Mammary epithelial cell (primary cell): ENCODE measurements at regions not wholly inside any gene's neighbourhood (a gene's known extent, or its start where the extent isn't known, plus 50 kb on each side); places are given as distances from the start of the nearest gene placed in this dataset.

Source experiments
- EZH2 ChIP-seq: IDR thresholded peaks from 2 replicates; pipeline ENCODE4 v1.6.1; 2012; ENCODE audit warnings: low read length, inconsistent platforms, borderline replicate concordance
- TF ChIP-seq, protein P1 (sequence below), 2 donors: IDR thresholded peaks in 1 of 2; conservative IDR thresholded peaks in 1 of 2; 2 replicates each; pipeline ENCODE4 v1.5.1; 2011 to 2012; ENCODE audit warnings: inconsistent platforms in 2 of 2, low read length in 2 of 2, mild to moderate bottlenecking in 2 of 2, control low read depth in 1 of 2, low read depth in 1 of 2; ENCODE audit not compliant: insufficient read depth in 1 of 2; ENCODE audit errors: extremely low read depth in 1 of 2

DNA sequence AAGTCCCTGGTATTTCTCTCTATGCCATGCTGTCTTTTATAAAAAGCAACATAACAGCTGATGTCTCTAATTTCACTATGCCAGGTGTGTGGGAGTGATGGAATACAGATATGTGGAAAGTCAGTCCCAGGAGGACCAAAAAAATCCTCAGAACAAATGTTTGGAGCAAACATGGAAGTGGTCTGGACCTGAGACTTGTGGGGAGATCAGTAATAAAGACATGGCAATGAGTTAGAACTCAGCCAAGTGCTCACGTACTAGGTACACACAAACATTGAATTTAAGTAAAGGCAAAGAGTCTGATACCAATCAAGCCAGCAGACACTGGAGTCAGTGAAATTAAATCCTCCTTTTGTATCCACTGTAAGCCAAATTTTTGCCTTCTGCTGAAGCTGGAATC lies 223.6 kb downstream of the ALG10B start:
- TF ChIP-seq, protein P1, sequence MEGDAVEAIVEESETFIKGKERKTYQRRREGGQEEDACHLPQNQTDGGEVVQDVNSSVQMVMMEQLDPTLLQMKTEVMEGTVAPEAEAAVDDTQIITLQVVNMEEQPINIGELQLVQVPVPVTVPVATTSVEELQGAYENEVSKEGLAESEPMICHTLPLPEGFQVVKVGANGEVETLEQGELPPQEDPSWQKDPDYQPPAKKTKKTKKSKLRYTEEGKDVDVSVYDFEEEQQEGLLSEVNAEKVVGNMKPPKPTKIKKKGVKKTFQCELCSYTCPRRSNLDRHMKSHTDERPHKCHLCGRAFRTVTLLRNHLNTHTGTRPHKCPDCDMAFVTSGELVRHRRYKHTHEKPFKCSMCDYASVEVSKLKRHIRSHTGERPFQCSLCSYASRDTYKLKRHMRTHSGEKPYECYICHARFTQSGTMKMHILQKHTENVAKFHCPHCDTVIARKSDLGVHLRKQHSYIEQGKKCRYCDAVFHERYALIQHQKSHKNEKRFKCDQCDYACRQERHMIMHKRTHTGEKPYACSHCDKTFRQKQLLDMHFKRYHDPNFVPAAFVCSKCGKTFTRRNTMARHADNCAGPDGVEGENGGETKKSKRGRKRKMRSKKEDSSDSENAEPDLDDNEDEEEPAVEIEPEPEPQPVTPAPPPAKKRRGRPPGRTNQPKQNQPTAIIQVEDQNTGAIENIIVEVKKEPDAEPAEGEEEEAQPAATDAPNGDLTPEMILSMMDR (conservative IDR thresholded peaks at IDR 0.05 in 1 of 2, IDR thresholded peaks at IDR 0.05 in 1 of 2; ENCODE audit: extremely low read depth in 1 of 2, insufficient read depth in 1 of 2, low read depth in 1 of 2, low read length in 2 of 2) = no peak
- TF ChIP-seq EZH2 = no peak
